GM04503 (cell line): ENCODE measurements at regions not wholly inside any gene's neighbourhood (a gene's known extent, or its start where the extent isn't known, plus 50 kb on each side); places are given as distances from the start of the nearest gene placed in this dataset.

Experiments used
- DNase-seq: peaks from one replicate; pipeline ENCODE4 v3.0.0-alpha.2; 2012; ENCODE audit warnings: low read depth

GRCh38 chr7:35334506-35334905 lies 80.6 kb upstream of the TBX20 start:
- no peak for DNase-seq

GRCh38 chr7:35333265-35333664 lies 79.4 kb upstream of the TBX20 start:
- DNase-seq: no peak

- DNase-seq: no peak
These were observed 78.1 kb upstream of the TBX20 start for GRCh38 chr7:35331730-35332678.

- DNase-seq: no peak
These were observed 75.1 kb upstream of the TBX20 start for GRCh38 chr7:35329026-35329425.

GRCh38 chr7:35319606-35320005 lies 65.7 kb upstream of the TBX20 start:
- no peak for DNase-seq

- no peak for DNase-seq
These were observed 62.6 kb upstream of the TBX20 start for GRCh38 chr7:35316549-35316948.

- no peak for DNase-seq
These were observed 61.6 kb upstream of the TBX20 start for GRCh38 chr7:35315517-35315916.

GRCh38 chr7:35314354-35314753 lies 60.5 kb upstream of the TBX20 start:
- no peak for DNase-seq

GRCh38 chr7:35313575-35313974 lies 59.7 kb upstream of the TBX20 start:
- no peak for DNase-seq
